Lower leg skin (tissue), 4 donors: ENCODE measurements at regions not wholly inside any gene's neighbourhood (a gene's known extent, or its start where the extent isn't known, plus 50 kb on each side); places are given as distances from the start of the nearest gene placed in this dataset.

Experiments
- DNase-seq, 2 donors: peaks; one replicate each; pipeline ENCODE4 v3.0.0-alpha.2; 2019; ENCODE audit warnings: low spot score in 2 of 2
- H3K4me3 ChIP-seq: fragments of 200-600 bp; sonication (generic); 2 replicates; pipeline ENCODE4 v1.5.1; 2017; ENCODE audit warnings: mild to moderate bottlenecking, low read depth; ENCODE audit not compliant: poor library complexity, severe bottlenecking
- POLR2A ChIP-seq, 2 donors: fragments of 450-650 bp; IDR thresholded peaks; one replicate each; pipeline ENCODE4 v1.6.1; 2016 to 2017; ENCODE audit warnings: antibody characterized with exemption in 2 of 2, mild to moderate bottlenecking in 1 of 2, moderate library complexity in 1 of 2
- WGBS, 2 donors: methylation state at CpG; one replicate each; pipeline ENCODE4 v1.1.5; 2018; 5-methylcytosine and 5-hydroxymethylcytosine counted together
- intact Hi-C: fragments of 100-400 bp; cut with DNase I; formaldehyde crosslinking; loops from one replicate; pipeline ENCODE4 v1.15.0; 2023; ENCODE audit warnings: low total_unique reads
- TF ChIP-seq, protein P1 (sequence below), 3 donors: fragments of 450-650 bp; IDR thresholded peaks; one replicate each; pipeline ENCODE4 v1.5.1; 2016; ENCODE audit warnings: antibody characterized with exemption in 3 of 3, mild to moderate bottlenecking in 3 of 3, moderate library complexity in 2 of 3

DNA sequence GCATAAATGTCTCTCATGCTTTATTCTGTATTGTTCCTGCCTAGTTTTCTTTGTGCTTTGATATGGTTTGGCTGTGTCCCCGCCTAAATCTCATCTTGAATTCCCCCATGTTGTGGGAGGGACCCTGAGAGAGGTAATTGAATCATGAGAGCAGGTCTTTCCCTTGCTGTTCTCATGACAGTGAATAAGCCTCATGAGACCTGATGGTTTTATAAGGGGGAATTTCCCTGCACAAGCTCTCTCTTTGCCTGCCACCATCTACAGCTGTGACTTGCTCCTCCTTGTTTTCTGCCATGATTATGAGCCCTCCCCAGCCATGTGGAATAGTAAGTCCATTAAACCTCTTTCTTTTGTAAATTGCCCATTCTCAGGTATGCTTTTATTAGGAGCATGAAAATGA is 1596.6 kb downstream of the SI start:
- no peak overlapping the region for H3K4me3 ChIP-seq
- 59 to 68% methylated on average over 1 of the region's 1 CpG for WGBS, 2 donors
- no peak for DNase-seq
- TF ChIP-seq POLR2A (IDR thresholded peaks at IDR 0.05): no peak
- TF ChIP-seq, protein P1, sequence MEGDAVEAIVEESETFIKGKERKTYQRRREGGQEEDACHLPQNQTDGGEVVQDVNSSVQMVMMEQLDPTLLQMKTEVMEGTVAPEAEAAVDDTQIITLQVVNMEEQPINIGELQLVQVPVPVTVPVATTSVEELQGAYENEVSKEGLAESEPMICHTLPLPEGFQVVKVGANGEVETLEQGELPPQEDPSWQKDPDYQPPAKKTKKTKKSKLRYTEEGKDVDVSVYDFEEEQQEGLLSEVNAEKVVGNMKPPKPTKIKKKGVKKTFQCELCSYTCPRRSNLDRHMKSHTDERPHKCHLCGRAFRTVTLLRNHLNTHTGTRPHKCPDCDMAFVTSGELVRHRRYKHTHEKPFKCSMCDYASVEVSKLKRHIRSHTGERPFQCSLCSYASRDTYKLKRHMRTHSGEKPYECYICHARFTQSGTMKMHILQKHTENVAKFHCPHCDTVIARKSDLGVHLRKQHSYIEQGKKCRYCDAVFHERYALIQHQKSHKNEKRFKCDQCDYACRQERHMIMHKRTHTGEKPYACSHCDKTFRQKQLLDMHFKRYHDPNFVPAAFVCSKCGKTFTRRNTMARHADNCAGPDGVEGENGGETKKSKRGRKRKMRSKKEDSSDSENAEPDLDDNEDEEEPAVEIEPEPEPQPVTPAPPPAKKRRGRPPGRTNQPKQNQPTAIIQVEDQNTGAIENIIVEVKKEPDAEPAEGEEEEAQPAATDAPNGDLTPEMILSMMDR (IDR thresholded peaks at IDR 0.05): no peak
- intact Hi-C loops: no loop called here

DNA sequence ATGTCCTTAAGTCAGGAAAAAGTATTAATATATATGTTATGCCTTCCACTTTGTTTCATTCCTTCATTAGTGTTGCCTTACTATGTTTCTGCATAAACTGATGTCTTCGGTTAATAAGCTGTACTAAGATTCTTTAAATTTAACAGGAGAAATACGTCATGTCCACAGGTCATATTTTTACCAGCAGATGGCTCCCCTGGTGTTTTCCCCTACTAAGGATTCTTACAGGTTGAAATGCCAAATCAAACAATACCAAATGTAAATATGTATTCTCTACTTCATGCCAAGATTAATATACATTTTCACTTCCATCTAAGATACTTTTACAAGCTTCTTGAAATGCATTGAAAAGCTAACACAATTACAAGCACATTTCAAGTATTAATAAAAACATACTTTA is 1602.1 kb downstream of the SI start:
- DNase-seq: no peak
- no peak for TF ChIP-seq POLR2A (IDR thresholded peaks at IDR 0.05)
- TF ChIP-seq, protein P1 (IDR thresholded peaks at IDR 0.05): no peak
- no peak overlapping the region for H3K4me3 ChIP-seq
- WGBS, 2 donors: 39 to 47% methylated on average over 2 of the region's 2 CpGs
- intact Hi-C loops: no loop called here

DNA sequence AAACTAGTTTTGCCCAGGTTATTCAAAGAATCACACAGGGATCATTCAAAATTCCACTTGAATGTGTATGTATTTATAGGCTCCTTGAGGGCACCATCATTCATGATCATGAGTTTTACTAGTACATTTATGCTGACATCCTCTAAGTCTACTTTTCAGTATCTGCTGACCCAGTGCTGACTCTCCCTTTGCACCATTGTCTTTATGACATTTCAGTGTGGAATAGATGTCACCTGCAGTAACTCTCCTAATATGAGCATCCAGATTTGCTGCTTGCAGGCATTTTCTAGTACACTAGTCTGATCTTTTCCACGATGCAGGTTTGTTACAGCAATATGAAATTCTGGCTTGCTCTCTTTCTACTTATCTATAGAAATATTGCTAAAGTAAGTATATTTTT is 1603.5 kb downstream of the SI start:
- intact Hi-C loops: no loop called here
- TF ChIP-seq POLR2A (IDR thresholded peaks at IDR 0.05): no peak
- TF ChIP-seq, protein P1 (IDR thresholded peaks at IDR 0.05): no peak
- DNase-seq: no peak
- WGBS, 2 donors: 47 to 52% methylated on average over 1 of the region's 1 CpG
- no peak overlapping the region for H3K4me3 ChIP-seq

DNA sequence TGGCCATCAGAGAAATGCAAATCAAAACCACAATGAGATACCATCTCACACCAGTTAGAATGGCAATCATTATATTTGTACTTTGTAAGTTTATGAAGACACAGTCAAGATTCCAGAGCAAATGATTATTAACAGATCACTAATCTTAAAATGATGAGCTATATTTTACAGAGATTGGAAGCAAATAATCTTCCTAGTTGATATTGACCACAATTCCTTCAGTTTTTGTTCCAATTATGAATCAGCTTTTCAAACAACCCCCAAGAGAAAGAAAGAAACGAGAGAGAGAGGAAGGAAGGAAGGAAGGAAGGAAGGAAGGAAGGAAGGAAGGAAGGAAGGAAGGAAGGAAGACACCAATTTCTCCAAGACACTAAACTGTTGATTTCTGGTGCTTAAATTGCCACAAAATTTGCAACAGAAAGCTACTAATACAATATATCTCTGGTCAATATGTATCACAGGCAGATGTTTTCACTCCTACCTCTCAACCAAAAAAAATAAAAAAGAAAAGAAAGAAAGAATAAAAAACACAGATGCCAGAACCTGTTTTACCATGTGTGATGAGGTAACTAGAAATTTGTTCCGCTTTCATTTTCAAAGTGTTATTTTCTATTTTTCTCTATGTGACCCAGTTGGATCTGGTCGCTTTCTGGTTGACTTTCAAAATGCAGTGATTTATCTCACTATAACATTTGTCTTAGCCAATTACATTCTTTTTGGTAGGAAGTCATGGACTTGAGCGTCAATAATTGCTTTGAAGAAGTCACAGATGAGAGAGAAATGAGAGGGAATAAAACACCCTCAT is 1609.6 kb downstream of the SI start:
- intact Hi-C loops: no loop called here
- 65 to 68% methylated on average over 4 of the region's 4 CpGs for WGBS, 2 donors
- DNase-seq: no peak
- TF ChIP-seq POLR2A (IDR thresholded peaks at IDR 0.05): no peak
- TF ChIP-seq, protein P1 (IDR thresholded peaks at IDR 0.05): no peak
- H3K4me3 ChIP-seq: no peak overlapping the region

DNA sequence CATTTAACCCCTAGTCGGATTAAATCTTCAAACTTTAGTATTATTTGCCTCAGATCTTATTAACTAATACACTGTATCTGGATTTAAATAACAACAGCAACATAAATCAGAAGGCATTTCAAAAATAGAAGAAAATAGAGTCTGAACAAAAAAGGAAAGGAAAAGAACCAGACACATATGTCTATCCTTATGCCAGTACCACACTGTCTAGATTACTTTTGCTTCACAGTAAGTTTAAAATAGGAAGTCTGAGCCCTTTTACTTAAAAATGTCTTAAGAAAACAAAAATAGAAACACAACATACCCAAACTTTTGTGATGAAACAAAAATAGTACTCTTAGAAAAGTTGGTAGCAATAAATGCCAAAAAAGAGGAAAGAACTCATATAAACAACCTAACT is 1615.8 kb downstream of the SI start:
- intact Hi-C loops: no loop called here
- TF ChIP-seq, protein P1 (IDR thresholded peaks at IDR 0.05): no peak
- TF ChIP-seq POLR2A (IDR thresholded peaks at IDR 0.05): no peak
- no peak for DNase-seq
- 54 to 73% methylated on average over 1 of the region's 1 CpG for WGBS, 2 donors
- H3K4me3 ChIP-seq: no peak overlapping the region

DNA sequence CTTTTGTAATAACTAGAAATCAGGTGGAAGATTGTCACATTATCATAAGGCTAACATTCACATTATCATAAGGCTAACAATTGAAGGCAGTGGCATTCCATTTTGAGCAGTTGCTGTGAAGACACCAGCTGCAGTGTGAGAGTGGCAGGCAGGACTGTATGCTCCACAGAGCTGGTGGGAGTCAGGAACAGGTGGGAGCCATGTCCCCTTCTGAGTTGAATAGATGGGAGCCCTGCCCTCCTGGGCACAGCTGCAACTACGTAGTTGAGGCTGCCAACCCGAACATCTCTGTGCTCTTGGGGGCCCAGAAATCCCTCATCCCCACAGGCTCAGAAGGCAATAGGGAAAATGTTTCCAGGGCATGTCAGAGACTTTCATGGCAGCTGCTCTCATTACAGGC is 1627.6 kb downstream of the SI start:
- 64 to 89% methylated on average over 2 of the region's 2 CpGs for WGBS, 2 donors
- DNase-seq: no peak
- TF ChIP-seq, protein P1 (IDR thresholded peaks at IDR 0.05): no peak
- TF ChIP-seq POLR2A (IDR thresholded peaks at IDR 0.05): no peak
- intact Hi-C loops: no loop called here
- no peak overlapping the region for H3K4me3 ChIP-seq
